ENCODE measurements at regions not wholly inside any gene's neighbourhood (a gene's known extent, or its start where the extent isn't known, plus 50 kb on each side); places are given as distances from the start of the nearest gene placed in this dataset.

DNA sequence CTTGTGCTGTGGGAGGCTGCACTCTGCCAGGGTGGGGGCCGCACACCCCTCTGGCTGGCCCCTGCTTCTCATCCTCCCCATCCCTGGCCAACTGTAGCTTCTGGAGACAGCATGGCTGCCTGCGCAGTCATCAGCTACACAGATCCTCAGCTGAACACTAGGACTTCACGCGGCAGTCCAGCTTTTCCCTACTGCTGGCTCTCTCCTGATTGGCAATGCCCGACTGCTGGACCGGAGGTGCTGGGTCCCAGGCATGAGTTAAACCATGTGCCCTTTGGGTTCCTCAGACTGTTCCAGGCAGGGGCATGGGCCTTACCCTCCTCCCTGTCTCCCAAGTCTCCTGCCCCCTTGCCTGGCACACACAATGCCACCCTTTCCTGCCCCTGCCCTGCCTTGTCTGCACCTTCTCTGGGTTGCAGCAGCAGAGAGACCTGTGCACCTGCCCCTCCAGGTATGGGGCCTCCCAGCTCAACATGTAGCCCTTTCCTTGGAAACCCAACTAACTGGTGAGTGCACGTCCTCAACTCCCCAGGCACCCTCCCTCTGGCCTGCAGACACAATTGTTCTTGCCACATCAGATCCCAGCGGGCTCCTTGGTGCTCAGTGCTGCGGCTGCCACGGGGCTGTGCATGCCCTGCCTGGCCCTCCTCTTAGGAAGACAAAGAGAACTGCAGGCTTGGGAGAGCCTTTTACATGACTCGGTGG lies 1039.2 kb downstream of the TBC1D22A start:
- TF ChIP-seq POLR2AphosphoS5 (IDR thresholded peaks at IDR 0.05; ENCODE audit: low read depth, low read length) (no peak), POU2F2 (IDR thresholded peaks at IDR 0.05; ENCODE audit: low read depth, low read length) (no peak), POLR2A (IDR thresholded peaks at IDR 0.05; ENCODE audit: low read depth, low read length) (no peak), PAX5 (IDR thresholded peaks at IDR 0.05; ENCODE audit: insufficient read depth, low read length, severe bottlenecking) (no peak), TAF1 (IDR thresholded peaks at IDR 0.05; ENCODE audit: low read depth, low read length) (no peak), SPI1 (IDR thresholded peaks at IDR 0.05; ENCODE audit: low read depth, low read length) (no peak)
- no peak for FAIRE-seq
- no peak for DNase-seq (ENCODE audit: insufficient read length, low spot score)

DNA sequence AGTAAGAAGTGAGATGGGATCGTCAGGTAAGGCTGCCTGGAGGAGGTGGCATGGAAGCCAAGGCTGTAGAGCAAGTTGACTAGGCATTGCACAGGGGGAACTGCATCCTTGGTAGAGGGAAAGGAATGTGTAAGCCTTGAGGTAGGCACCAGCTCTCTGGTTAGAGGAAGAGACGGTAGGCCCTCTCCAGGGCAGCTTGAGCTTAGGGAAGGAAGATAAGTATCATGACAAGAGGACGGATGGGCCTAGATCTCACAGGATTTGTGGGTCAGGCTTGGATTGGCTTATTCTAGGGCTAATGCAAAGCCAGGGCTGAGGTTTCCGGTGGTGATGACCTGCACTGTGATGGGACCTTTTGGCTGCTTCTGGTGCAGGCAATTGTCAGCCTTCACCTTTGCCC lies 1035.8 kb downstream of the TBC1D22A start:
- TF ChIP-seq POLR2A (IDR thresholded peaks at IDR 0.05; ENCODE audit: low read depth, low read length) (no peak), POLR2AphosphoS5 (IDR thresholded peaks at IDR 0.05; ENCODE audit: low read depth, low read length) (no peak)
- FAIRE-seq: no peak
- no peak for DNase-seq (ENCODE audit: insufficient read length, low spot score)

DNA sequence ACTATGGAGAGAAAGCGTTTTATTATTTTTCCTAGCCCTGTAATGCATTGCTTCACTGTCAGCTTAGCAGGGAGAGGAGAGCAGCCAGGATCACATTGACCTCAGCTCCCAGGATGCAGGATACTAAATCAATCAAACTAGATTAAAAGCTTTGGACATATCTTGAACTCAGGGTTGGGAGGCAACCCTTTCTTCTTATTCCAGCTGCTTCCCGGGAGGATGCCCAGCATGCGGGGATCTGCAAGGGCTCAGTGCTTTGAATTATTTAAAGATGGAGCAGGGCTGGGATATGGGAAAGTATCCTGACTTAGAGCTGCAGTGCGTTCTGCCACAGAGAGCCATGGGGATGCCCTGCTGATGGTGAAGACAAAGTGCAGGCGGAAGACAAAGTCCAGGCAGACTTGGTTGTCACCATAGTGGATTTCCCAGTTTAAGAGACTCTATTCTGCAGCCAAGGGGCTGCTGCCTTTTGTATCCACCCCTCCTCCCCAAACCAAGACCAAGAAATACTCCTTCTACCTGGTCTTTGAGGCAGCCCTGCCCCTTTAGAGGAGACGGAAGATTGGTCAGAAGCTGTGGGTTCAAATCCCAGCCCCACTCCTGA lies 1035.0 kb downstream of the TBC1D22A start:
- no peak for TF ChIP-seq SPI1 (IDR thresholded peaks at IDR 0.05; ENCODE audit: low read depth, low read length)
- TF ChIP-seq POLR2A (IDR thresholded peaks at IDR 0.05; ENCODE audit: low read depth, low read length): no peak
- no peak for TF ChIP-seq PAX5 (IDR thresholded peaks at IDR 0.05; ENCODE audit: insufficient read depth, low read length, severe bottlenecking)
- no peak for TF ChIP-seq POLR2AphosphoS5 (IDR thresholded peaks at IDR 0.05; ENCODE audit: low read depth, low read length)
- no peak for TF ChIP-seq TAF1 (IDR thresholded peaks at IDR 0.05; ENCODE audit: low read depth, low read length)
- TF ChIP-seq POU2F2 (IDR thresholded peaks at IDR 0.05; ENCODE audit: low read depth, low read length): no peak
- DNase-seq (ENCODE audit: insufficient read length, low spot score) (no peak), FAIRE-seq (no peak)

DNA sequence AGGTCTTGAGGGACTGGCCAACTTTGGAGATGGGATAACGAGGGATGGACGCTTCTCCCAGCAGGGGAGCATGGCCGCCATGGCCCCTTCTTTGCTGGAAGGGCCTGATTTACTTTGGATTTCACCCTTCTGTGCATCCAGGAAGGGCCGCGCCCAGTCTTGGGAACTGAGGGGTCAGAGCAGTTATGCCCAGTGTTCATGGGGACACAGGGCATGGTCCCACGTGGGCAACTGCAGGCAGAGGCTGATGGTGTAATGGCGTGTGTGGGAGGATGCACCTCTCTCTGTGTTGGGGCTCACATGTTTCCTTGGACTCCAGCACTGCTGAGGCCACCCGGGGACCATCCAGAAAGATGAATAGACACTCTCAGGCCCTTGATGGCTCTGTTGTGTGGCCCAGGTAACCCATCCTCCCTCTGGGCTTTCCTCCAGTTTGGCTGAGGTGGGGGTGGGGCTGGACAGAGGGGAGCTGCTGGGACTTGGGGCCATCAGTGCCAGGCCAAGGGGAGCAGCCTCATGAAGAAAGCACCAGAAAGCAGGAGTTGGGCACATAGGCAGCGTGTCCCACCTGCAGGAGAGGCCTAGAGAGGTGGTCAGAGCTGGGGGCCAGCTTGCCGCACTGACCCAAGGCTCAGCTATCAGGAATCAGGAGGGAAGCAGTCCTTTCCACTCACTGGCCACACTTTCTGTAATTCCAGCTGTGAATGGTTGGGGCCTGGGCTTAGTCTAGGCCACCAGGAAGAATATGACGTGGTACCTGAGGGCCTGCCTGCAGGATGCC lies 1033.9 kb downstream of the TBC1D22A start:
- FAIRE-seq (no peak), DNase-seq (ENCODE audit: insufficient read length, low spot score) (no peak)
- TF ChIP-seq PAX5 (IDR thresholded peaks at IDR 0.05; ENCODE audit: insufficient read depth, low read length, severe bottlenecking) (no peak), TAF1 (IDR thresholded peaks at IDR 0.05; ENCODE audit: low read depth, low read length) (no peak), POLR2AphosphoS5 (IDR thresholded peaks at IDR 0.05; ENCODE audit: low read depth, low read length) (no peak), SPI1 (IDR thresholded peaks at IDR 0.05; ENCODE audit: low read depth, low read length) (no peak), POLR2A (IDR thresholded peaks at IDR 0.05; ENCODE audit: low read depth, low read length) (no peak), POU2F2 (IDR thresholded peaks at IDR 0.05; ENCODE audit: low read depth, low read length) (no peak)

DNA sequence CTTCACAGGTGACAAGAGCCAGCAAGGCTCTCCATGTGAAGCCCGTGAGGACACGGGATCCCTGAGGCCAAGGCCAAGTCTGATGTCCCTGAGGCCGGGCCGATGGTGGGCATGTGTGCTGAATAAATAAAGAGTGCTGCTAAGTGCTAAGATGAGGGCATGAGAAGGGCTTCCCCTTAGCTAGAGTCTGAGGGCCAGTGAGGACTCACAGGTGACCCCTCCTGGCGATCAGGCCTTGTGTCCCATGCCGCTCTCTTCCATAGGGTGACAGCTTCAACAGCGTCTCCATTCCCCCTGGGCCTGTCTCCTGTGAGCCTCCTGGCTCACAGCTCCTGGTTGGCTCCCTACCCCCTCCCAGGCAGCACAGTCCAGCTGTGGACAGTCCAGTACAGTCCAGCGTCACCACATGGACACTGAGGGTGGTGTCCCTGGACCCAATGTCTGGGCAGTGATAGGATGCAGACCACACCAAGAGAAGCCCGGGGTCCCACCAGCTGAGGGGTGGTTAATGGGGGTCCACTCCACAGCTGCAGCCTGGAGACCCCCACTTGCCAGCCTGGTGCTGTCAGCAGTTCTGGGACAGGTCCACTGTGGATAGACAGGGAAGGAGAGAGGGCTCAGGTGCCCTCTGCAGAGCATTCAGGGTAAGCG lies 1033.2 kb downstream of the TBC1D22A start:
- no peak for TF ChIP-seq POLR2AphosphoS5 (IDR thresholded peaks at IDR 0.05; ENCODE audit: low read depth, low read length)
- no peak for TF ChIP-seq POU2F2 (IDR thresholded peaks at IDR 0.05; ENCODE audit: low read depth, low read length)
- TF ChIP-seq PAX5 (IDR thresholded peaks at IDR 0.05; ENCODE audit: insufficient read depth, low read length, severe bottlenecking): no peak
- TF ChIP-seq TAF1 (IDR thresholded peaks at IDR 0.05; ENCODE audit: low read depth, low read length): no peak
- no peak for TF ChIP-seq POLR2A (IDR thresholded peaks at IDR 0.05; ENCODE audit: low read depth, low read length)
- no peak for TF ChIP-seq SPI1 (IDR thresholded peaks at IDR 0.05; ENCODE audit: low read depth, low read length)
- no peak for DNase-seq (ENCODE audit: insufficient read length, low spot score)
- FAIRE-seq: no peak

DNA sequence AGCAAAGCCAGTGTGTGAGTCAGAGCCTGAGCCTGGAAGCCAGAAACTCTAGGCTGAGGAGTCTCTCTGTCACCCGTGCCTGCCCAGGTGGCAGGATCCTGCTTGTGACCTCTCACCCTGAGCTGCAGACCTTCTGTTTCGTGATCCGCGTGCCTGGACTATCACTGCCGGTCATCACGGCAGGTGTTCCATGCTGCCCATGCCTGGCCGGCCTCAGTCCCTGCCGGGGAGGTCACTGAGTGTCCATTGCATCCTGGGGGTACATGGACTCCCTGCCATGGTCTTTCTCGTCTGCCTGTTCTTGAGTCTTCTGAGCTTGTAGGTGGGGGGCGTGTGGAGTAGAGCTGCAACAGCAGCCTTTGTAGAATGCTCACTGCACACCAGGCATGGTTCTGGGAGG lies 1032.4 kb downstream of the TBC1D22A start:
- no peak for TF ChIP-seq POU2F2 (IDR thresholded peaks at IDR 0.05; ENCODE audit: low read depth, low read length)
- no peak for TF ChIP-seq POLR2A (IDR thresholded peaks at IDR 0.05; ENCODE audit: low read depth, low read length)
- TF ChIP-seq TAF1 (IDR thresholded peaks at IDR 0.05; ENCODE audit: low read depth, low read length): no peak
- no peak for TF ChIP-seq SPI1 (IDR thresholded peaks at IDR 0.05; ENCODE audit: low read depth, low read length)
- no peak for TF ChIP-seq PAX5 (IDR thresholded peaks at IDR 0.05; ENCODE audit: insufficient read depth, low read length, severe bottlenecking)
- TF ChIP-seq POLR2AphosphoS5 (IDR thresholded peaks at IDR 0.05; ENCODE audit: low read depth, low read length): no peak
- FAIRE-seq (no peak), DNase-seq (ENCODE audit: insufficient read length, low spot score) (no peak)

DNA sequence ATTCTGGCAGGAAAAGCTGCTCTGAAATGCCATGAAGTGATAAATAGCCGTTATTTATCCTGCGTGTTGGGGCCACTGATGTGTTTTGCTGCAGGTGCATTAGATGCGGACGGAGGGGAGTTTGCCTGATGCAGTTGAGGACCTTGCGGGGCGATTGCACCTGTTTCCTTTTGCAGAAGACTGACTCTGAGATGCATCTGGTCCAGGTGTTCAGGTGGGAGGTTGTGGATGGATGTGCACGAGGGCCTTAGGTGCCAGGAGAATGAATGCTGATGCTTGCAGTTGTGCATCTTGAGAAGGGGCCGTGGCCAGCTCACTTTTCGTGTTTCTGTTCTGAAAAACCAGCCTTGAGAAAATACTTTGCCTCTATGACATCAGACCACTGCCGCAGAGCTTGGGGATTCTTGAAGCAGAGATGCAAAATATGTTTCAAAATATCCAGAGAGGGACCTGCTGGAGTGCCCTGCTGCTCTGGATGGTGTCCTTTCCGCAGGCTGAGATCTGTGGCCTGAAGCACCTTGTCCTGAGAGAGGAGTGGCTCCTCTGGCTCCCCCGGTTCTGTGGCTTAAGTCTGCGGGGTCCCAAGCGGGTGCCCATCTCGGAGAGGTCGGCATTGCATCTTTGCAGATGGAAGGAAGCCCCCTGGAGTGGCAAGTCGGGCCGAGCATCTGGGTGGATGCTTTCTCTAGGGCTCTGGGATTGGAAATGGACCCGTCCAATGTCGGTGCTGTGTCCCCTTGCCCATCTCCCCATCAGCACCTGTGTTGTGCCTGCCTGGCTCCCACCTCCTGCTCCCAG lies 1031.1 kb downstream of the TBC1D22A start:
- no peak for TF ChIP-seq POLR2A (IDR thresholded peaks at IDR 0.05; ENCODE audit: low read depth, low read length)
- TF ChIP-seq TAF1 (IDR thresholded peaks at IDR 0.05; ENCODE audit: low read depth, low read length): no peak
- no peak for TF ChIP-seq POLR2AphosphoS5 (IDR thresholded peaks at IDR 0.05; ENCODE audit: low read depth, low read length)
- no peak for TF ChIP-seq POU2F2 (IDR thresholded peaks at IDR 0.05; ENCODE audit: low read depth, low read length)
- no peak for TF ChIP-seq SPI1 (IDR thresholded peaks at IDR 0.05; ENCODE audit: low read depth, low read length)
- TF ChIP-seq PAX5 (IDR thresholded peaks at IDR 0.05; ENCODE audit: insufficient read depth, low read length, severe bottlenecking): no peak
- DNase-seq (ENCODE audit: insufficient read length, low spot score) (no peak), FAIRE-seq (no peak)

DNA sequence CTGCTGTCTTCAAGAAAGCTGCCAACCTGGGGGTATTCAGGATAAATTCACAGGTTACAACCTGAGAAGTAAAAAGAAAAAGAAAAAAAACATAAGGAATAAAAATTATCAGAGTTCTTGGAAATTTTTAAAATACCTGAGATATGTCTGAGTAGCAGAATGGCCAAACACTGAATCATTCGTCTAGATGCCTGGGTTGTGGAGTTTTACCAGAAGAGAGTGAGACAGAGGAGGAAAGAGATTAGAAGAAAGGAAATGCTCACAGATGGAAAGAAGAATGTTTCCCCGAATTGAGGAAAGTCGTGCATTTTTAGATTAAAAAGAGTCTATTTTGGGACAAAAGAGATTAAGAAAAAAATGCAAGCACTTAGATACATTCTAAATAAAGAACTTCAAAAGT lies 1026.7 kb downstream of the TBC1D22A start:
- TF ChIP-seq PAX5 (IDR thresholded peaks at IDR 0.05; ENCODE audit: insufficient read depth, low read length, severe bottlenecking) (no peak), POU2F2 (IDR thresholded peaks at IDR 0.05; ENCODE audit: low read depth, low read length) (no peak), POLR2AphosphoS5 (IDR thresholded peaks at IDR 0.05; ENCODE audit: low read depth, low read length) (no peak), TAF1 (IDR thresholded peaks at IDR 0.05; ENCODE audit: low read depth, low read length) (no peak), POLR2A (IDR thresholded peaks at IDR 0.05; ENCODE audit: low read depth, low read length) (no peak)
- DNase-seq (ENCODE audit: insufficient read length, low spot score): no peak
- FAIRE-seq: no peak

Measured in GM12891 (cell line).